GM12875 (cell line): ENCODE measurements at regions not wholly inside any gene's neighbourhood (a gene's known extent, or its start where the extent isn't known, plus 50 kb on each side); places are given as distances from the start of the nearest gene placed in this dataset.

Experiments used
- H3K4me3 ChIP-seq: one replicate; pipeline ENCODE4 v1.5.1; 2011; ENCODE audit warnings: low read depth, low read length, control low read depth
- CTCF ChIP-seq: IDR thresholded peaks from 2 replicates; pipeline ENCODE4 v1.5.1; 2011; ENCODE audit warnings: low read depth, mild to moderate bottlenecking, control low read depth, inconsistent platforms, low read length, moderate library complexity, borderline replicate concordance; ENCODE audit not compliant: insufficient read depth

GRCh38 chr13:103876571-103876970 lies 810.4 kb upstream of the SLC10A2 start:
- TF ChIP-seq CTCF, result no peak
- no peak overlapping the region for H3K4me3 ChIP-seq

- no peak overlapping the region for H3K4me3 ChIP-seq
- no peak for TF ChIP-seq CTCF
Observed at GRCh38 chr13:103873725-103874124, 807.5 kb upstream of the SLC10A2 start.

GRCh38 chr13:103866048-103866447 lies 799.8 kb upstream of the SLC10A2 start:
- no peak overlapping the region for H3K4me3 ChIP-seq
- no peak for TF ChIP-seq CTCF

GRCh38 chr13:103862525-103862924 lies 796.3 kb upstream of the SLC10A2 start:
- no peak overlapping the region for H3K4me3 ChIP-seq
- TF ChIP-seq CTCF, result no peak

- H3K4me3 ChIP-seq, result no peak overlapping the region
- TF ChIP-seq CTCF, result no peak
Observed at GRCh38 chr13:103859952-103860351, 793.7 kb upstream of the SLC10A2 start.

- no peak overlapping the region for H3K4me3 ChIP-seq
- TF ChIP-seq CTCF, result no peak
Observed at GRCh38 chr13:103852036-103852435, 785.8 kb upstream of the SLC10A2 start.

GRCh38 chr13:103844471-103844870 lies 778.3 kb upstream of the SLC10A2 start:
- H3K4me3 ChIP-seq, result no peak overlapping the region
- no peak for TF ChIP-seq CTCF
